ENCODE measurements at regions not wholly inside any gene's neighbourhood (a gene's known extent, or its start where the extent isn't known, plus 50 kb on each side); places are given as distances from the start of the nearest gene placed in this dataset.

DNA sequence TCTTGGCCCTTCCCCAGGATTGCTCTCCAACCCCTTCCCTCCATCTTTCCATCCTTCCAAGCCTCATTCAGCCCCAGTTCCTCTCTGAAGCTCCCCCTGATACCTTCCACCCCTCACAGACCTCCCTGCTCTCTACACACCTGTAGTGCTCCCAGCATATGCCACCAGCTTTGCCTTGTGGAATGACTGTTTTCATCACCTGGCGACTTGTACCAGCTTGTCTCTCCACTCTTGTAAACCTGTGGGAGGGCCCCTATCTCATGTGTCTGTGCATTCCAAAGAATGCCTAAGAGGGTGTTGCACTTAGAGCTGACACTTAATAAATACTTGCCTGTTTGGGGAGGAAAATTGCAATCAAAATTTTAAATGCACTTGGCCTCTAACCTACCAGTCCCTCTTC is 198.7 kb downstream of the BCL11A start:
- no peak for TF ChIP-seq EZH2 (optimal IDR thresholded peaks at IDR 0.05; ENCODE audit: low read depth, low read length)
- TF ChIP-seq, protein P1, sequence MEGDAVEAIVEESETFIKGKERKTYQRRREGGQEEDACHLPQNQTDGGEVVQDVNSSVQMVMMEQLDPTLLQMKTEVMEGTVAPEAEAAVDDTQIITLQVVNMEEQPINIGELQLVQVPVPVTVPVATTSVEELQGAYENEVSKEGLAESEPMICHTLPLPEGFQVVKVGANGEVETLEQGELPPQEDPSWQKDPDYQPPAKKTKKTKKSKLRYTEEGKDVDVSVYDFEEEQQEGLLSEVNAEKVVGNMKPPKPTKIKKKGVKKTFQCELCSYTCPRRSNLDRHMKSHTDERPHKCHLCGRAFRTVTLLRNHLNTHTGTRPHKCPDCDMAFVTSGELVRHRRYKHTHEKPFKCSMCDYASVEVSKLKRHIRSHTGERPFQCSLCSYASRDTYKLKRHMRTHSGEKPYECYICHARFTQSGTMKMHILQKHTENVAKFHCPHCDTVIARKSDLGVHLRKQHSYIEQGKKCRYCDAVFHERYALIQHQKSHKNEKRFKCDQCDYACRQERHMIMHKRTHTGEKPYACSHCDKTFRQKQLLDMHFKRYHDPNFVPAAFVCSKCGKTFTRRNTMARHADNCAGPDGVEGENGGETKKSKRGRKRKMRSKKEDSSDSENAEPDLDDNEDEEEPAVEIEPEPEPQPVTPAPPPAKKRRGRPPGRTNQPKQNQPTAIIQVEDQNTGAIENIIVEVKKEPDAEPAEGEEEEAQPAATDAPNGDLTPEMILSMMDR (IDR thresholded peaks at IDR 0.05; ENCODE audit: low read length): no peak

Measured in MM.1S (cell line).